Adrenal gland (tissue), 9 donors: ENCODE measurements at regions not wholly inside any gene's neighbourhood (a gene's known extent, or its start where the extent isn't known, plus 50 kb on each side); places are given as distances from the start of the nearest gene placed in this dataset.
A peak's percentile ranks its signal among the peaks of the same experiment; 100 is the strongest.

Experiments used
- DNase-seq, 7 donors: peaks; one replicate each; pipeline ENCODE4 v3.0.0-alpha.2; 2019 to 2020
- H3K27ac ChIP-seq, 5 donors: fragments of 200-600 bp; sonication (generic) in 4 of 5; 1 replicate in 3 of 5; 2 replicates in 2 of 5; pipeline versions ENCODE4 v1.5.1 to v1.8.0; 2016 to 2020; ENCODE audit warnings: mild to moderate bottlenecking in 1 of 5
- H3K27me3 ChIP-seq: fragments of 200-600 bp; 2 replicates; pipeline ENCODE4 v1.8.0; 2021
- H3K36me3 ChIP-seq, 2 donors: fragments of 200-600 bp; replicated peaks in 1 of 2; 1 replicate in 1 of 2; 2 replicates in 1 of 2; pipeline versions ENCODE4 v1.5.1 to v1.8.0; 2018 to 2022
- H3K4me1 ChIP-seq, 2 donors: fragments of 200-600 bp; replicated peaks in 1 of 2; 1 replicate in 1 of 2; 2 replicates in 1 of 2; pipeline versions ENCODE4 v1.5.1 to v1.8.0; 2018 to 2021
- H3K4me3 ChIP-seq, 4 donors: fragments of 200-600 bp; sonication (generic) in 3 of 4; one replicate each; pipeline ENCODE4 v1.5.1; 2016 to 2018
- H3K9me3 ChIP-seq, 3 donors: fragments of 200-600 bp; sonication (generic) in 1 of 3; replicated peaks in 1 of 3; 1 replicate in 2 of 3; 2 replicates in 1 of 3; pipeline versions ENCODE4 v1.5.1 to v1.8.0; 2016 to 2021
- POLR2A ChIP-seq, 2 donors: fragments of 450-650 bp; IDR thresholded peaks; one replicate each; pipeline ENCODE4 v1.6.1; 2017; ENCODE audit warnings: antibody characterized with exemption in 2 of 2, mild to moderate bottlenecking in 2 of 2, moderate library complexity in 1 of 2
- WGBS, 4 donors: extraction: QIAGEN DNeasy Blood & Tissue Kit in 2 of 4; methylation state at CpG; one replicate each; pipeline versions ENCODE4 v1.1.5 to v1.1.7; 2013 to 2017; 5-methylcytosine and 5-hydroxymethylcytosine counted together
- intact Hi-C, 2 donors: fragments of 100-400 bp; cut with DNase I; formaldehyde crosslinking; loops; one replicate each; pipeline versions ENCODE4 v1.14.1 to v1.15.0; 2022 to 2023
- TF ChIP-seq, protein P1 (sequence below), 6 experiments: fragments of 450-650 bp in 4 of 6; fragments of 200-600 bp in 2 of 6; sonication (generic) in 1 of 6; IDR thresholded peaks; 1 replicate in 5 of 6; 2 replicates in 1 of 6; pipeline versions ENCODE4 v1.5.1 to v1.8.0; 2016 to 2021; ENCODE audit warnings: antibody characterized with exemption in 6 of 6, mild to moderate bottlenecking in 2 of 6, moderate library complexity in 1 of 6
- donor health status: healthy with polysubstance abuse.
- donor health status: Bipolar disorder and iron deficiency.
- donor health status: DM: yes; HTN: yes; CAD: no.
- donor health status: DM: no; HTN: no; CAD: no.
- donor health status: DM: no; HTN: no; CAD: no.

DNA sequence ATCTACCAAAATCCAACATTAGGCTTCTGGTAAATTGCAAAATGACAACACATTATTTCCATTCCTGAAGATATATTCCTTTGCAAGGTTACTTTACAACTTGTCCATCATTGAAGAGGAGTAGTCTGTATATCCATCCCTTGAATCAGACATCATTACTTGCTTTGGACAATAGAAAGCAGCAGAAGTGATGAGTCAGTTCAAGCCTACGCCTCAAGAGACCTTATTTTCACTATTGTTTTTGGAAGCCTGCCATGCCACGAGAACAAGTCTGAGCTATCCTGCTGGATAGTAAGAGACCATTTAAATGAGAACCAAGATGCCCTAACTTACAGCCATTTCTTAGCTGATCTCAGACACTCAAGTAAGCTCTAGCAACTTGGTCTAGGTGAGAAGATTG lies 246.0 kb upstream of the HHIP start:
- intact Hi-C loops = no loop called here
- TF ChIP-seq POLR2A (IDR thresholded peaks at IDR 0.05) = no peak
- TF ChIP-seq, protein P1, sequence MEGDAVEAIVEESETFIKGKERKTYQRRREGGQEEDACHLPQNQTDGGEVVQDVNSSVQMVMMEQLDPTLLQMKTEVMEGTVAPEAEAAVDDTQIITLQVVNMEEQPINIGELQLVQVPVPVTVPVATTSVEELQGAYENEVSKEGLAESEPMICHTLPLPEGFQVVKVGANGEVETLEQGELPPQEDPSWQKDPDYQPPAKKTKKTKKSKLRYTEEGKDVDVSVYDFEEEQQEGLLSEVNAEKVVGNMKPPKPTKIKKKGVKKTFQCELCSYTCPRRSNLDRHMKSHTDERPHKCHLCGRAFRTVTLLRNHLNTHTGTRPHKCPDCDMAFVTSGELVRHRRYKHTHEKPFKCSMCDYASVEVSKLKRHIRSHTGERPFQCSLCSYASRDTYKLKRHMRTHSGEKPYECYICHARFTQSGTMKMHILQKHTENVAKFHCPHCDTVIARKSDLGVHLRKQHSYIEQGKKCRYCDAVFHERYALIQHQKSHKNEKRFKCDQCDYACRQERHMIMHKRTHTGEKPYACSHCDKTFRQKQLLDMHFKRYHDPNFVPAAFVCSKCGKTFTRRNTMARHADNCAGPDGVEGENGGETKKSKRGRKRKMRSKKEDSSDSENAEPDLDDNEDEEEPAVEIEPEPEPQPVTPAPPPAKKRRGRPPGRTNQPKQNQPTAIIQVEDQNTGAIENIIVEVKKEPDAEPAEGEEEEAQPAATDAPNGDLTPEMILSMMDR (IDR thresholded peaks at IDR 0.05) = no peak
- peak in 4 of 7 donors; percentile 10 to 20 (median 16) for DNase-seq
- 7 to 14% (median 13%) methylated on average over 2 of the region's 2 CpGs for WGBS, 4 donors
- Histone ChIP-seq H3K27me3 (no peaks in the 10 kb centered on the region), H3K9me3 (no peaks in the 10 kb centered on the region), H3K4me1 (no peaks in the 10 kb centered on the region), H3K4me3 (no peak overlapping the region), H3K36me3 (no peaks in the 10 kb centered on the region), H3K27ac (no peak overlapping the region)

DNA sequence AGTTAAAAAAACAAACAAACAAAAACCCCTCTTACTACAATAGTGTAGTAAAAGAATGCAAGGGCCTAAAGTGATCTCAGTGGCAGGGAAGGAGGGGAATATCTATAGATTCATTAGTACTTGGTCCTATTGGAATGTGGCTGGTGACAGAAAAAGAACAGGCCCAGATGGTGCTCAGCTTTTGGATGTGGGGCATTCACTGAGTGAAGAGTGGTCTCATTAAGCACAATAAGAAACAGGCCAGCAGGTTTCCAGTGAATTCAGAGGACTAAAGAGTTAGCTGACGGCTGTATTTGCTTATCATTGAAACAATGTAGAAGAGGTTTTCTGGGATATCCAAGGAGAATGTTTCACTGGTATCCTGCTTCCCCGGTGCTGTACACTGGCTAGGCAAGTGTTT lies 243.8 kb upstream of the HHIP start:
- intact Hi-C loops = no loop called here
- H3K4me1 ChIP-seq = no peaks in the 10 kb centered on the region
- no peak for TF ChIP-seq POLR2A (IDR thresholded peaks at IDR 0.05)
- TF ChIP-seq, protein P1 (IDR thresholded peaks at IDR 0.05) = no peak
- no peaks in the 10 kb centered on the region for H3K9me3 ChIP-seq
- WGBS, 4 donors = 69 to 86% (median 84%) methylated on average over 2 of the region's 2 CpGs
- no peak overlapping the region for H3K27ac ChIP-seq
- H3K4me3 ChIP-seq = no peak overlapping the region
- H3K27me3 ChIP-seq = no peaks in the 10 kb centered on the region
- no peak for DNase-seq
- H3K36me3 ChIP-seq = no peaks in the 10 kb centered on the region

DNA sequence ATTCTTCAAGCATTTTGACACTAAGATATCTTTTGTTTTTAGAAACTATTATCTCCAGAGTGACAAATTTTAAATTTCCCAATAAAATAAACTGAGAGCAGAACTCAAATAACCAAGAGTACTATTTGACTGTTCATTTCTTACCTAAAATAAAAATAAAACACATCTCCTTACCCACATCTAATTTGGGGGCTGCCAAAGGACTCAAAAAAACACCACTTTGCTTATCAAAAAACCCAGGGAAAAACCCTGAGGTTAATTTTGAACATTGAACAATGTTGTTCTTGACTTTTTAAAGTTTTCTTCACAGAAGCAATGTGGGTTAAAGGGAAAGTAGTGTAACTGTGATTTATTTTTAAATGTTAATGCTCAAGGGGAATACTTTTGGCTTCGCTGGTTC lies 243.0 kb upstream of the HHIP start:
- H3K9me3 ChIP-seq = no peaks in the 10 kb centered on the region
- no peak for TF ChIP-seq POLR2A (IDR thresholded peaks at IDR 0.05)
- TF ChIP-seq, protein P1 (IDR thresholded peaks at IDR 0.05) = no peak
- intact Hi-C loops = no loop called here
- H3K36me3 ChIP-seq = no peaks in the 10 kb centered on the region
- no peaks in the 10 kb centered on the region for H3K4me1 ChIP-seq
- no peaks in the 10 kb centered on the region for H3K27me3 ChIP-seq
- no peak overlapping the region for H3K27ac ChIP-seq
- H3K4me3 ChIP-seq = no peak overlapping the region
- no peak for DNase-seq
- WGBS, 4 donors = 65 to 73% (median 69%) methylated on average over 1 of the region's 1 CpG

DNA sequence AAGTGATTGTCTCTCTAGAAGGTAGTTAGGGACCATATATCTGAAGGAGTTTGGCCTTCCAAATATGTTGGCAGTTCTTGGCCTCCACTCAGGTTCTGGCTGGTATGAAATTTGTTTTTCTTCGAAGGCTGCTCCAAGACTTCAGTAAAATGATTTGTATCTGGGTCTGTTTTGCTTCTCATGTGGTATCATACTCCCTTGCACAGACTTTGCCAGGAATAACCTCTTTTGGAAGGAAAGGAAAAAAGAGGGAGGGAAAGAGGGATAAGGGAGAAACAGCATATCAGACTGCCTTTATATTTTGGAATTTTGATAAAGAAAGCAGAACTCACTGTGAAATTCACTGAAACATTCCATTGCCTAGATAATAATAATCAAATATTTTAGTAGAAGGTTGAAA lies 242.1 kb upstream of the HHIP start:
- Histone ChIP-seq H3K27me3 (no peaks in the 10 kb centered on the region), H3K4me1 (no peaks in the 10 kb centered on the region), H3K27ac (no peak overlapping the region), H3K9me3 (no peaks in the 10 kb centered on the region), H3K4me3 (no peak overlapping the region), H3K36me3 (no peaks in the 10 kb centered on the region)
- intact Hi-C loops = no loop called here
- no peak for DNase-seq
- TF ChIP-seq, protein P1 (IDR thresholded peaks at IDR 0.05) = no peak
- TF ChIP-seq POLR2A (IDR thresholded peaks at IDR 0.05) = no peak
- 44 to 79% (median 58%) methylated on average over 1 of the region's 1 CpG for WGBS, 4 donors
